ENCODE measurements at regions not wholly inside any gene's neighbourhood (a gene's known extent, or its start where the extent isn't known, plus 50 kb on each side); places are given as distances from the start of the nearest gene placed in this dataset.

GRCh38 chr11:96607864-96608558 is 218.2 kb downstream of the JRKL start:
- no peak for TF ChIP-seq EZH2phosphoT487 (conservative IDR thresholded peaks at IDR 0.05; ENCODE audit: low read length)
- TF ChIP-seq CTCF (IDR thresholded peaks at IDR 0.05; ENCODE audit: insufficient read depth, low read length, poor library complexity, severe bottlenecking): no peak
